HG03378 (cell line): ENCODE measurements at regions not wholly inside any gene's neighbourhood (a gene's known extent, or its start where the extent isn't known, plus 50 kb on each side); places are given as distances from the start of the nearest gene placed in this dataset.

Source experiments
- ATAC-seq: cut with Tn5 transposase; IDR thresholded peaks from one replicate; pipeline ENCODE4 v1.9.1; 2021; ENCODE audit warnings: mild to moderate bottlenecking, moderate library complexity; ENCODE audit not compliant: unreplicated experiment

- no peak for ATAC-seq
Measured at GRCh38 chr5:146940295-146940694, 61.7 kb upstream of the PPP2R2B start.

GRCh38 chr5:146944019-146944418, 65.5 kb upstream of the PPP2R2B start:
- no peak for ATAC-seq

GRCh38 chr5:146944764-146945616, 66.4 kb upstream of the PPP2R2B start:
- ATAC-seq: no peak

GRCh38 chr5:146945617-146946084, 67.1 kb upstream of the PPP2R2B start:
- no peak for ATAC-seq

GRCh38 chr5:146947181-146947941, 68.8 kb upstream of the PPP2R2B start:
- ATAC-seq: peak; percentile 77

GRCh38 chr5:146948666-146949065, 70.1 kb upstream of the PPP2R2B start:
- ATAC-seq: no peak

GRCh38 chr5:146952168-146952567, 73.6 kb upstream of the PPP2R2B start:
- no peak for ATAC-seq

- no peak for ATAC-seq
Measured at GRCh38 chr5:146956217-146956616, 77.7 kb upstream of the PPP2R2B start.

GRCh38 chr5:146959360-146959759, 80.8 kb upstream of the PPP2R2B start:
- no peak for ATAC-seq

- ATAC-seq: no peak
Measured at GRCh38 chr5:146962801-146963355, 84.3 kb upstream of the PPP2R2B start.

GRCh38 chr5:146965761-146966659, 87.5 kb upstream of the PPP2R2B start:
- ATAC-seq: peak; percentile 96

- no peak for ATAC-seq
Measured at GRCh38 chr5:146967646-146968045, 89.1 kb upstream of the PPP2R2B start.

- ATAC-seq: no peak
Measured at GRCh38 chr5:146971401-146971800, 92.8 kb upstream of the PPP2R2B start.

GRCh38 chr5:146986469-146986868, 107.9 kb upstream of the PPP2R2B start:
- no peak for ATAC-seq

GRCh38 chr5:146993876-146994530, 115.4 kb upstream of the PPP2R2B start:
- ATAC-seq: no peak

GRCh38 chr5:146995878-146996277, 117.3 kb upstream of the PPP2R2B start:
- ATAC-seq: no peak

- no peak for ATAC-seq
Measured at GRCh38 chr5:147015405-147015804, 136.8 kb upstream of the PPP2R2B start.

- no peak for ATAC-seq
Measured at GRCh38 chr5:147017191-147017590, 138.6 kb upstream of the PPP2R2B start.

- ATAC-seq: no peak
Measured at GRCh38 chr5:147017621-147018020, 139.1 kb upstream of the PPP2R2B start.

GRCh38 chr5:147018812-147019211, 140.3 kb upstream of the PPP2R2B start:
- no peak for ATAC-seq
